Femur (tissue), 1 donor: ENCODE measurements at regions not wholly inside any gene's neighbourhood (a gene's known extent, or its start where the extent isn't known, plus 50 kb on each side); places are given as distances from the start of the nearest gene placed in this dataset.
"Not testable (repeated sequence)": the region's sequence is repeated elsewhere in the genome, so short reads cannot be mapped to it uniquely, and the experiment has no call there.

Experiments used
- DNase-seq: peaks from one replicate; pipeline ENCODE4 v3.0.0-alpha.2; 2017

DNA sequence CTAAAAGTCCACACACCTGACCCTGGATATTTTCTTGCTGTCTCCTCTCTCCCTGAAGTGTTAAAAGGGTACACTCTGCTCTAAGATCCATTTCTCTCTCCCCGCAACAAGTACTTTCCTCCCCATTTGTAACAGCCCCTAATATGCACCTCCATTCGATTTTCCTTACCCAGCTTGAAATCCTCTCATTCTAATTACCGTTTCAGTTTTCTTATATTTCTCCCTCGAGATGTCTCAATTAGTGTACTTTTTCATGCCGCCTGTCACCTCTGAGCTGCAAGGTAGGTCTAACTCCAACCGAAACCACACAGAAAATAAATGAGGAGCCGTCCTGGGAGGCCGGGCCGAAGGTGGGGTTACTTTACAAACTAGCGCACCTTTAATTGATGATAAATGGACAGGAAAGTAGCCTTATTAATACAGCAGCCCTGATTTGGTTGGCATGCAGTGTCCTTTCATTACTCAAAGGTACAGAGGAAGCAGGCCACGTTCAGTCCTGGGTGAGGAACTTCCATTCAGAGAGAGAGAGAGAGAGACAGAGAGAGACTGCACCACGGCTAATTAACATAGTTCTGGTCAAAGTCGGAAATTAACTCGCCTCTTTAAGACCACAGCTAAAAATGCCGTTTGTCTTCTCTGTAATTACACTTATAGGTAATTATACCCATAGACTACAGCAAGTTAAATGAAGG is 319.9 kb downstream of the ARRDC4 start:
- DNase-seq = no peak

DNA sequence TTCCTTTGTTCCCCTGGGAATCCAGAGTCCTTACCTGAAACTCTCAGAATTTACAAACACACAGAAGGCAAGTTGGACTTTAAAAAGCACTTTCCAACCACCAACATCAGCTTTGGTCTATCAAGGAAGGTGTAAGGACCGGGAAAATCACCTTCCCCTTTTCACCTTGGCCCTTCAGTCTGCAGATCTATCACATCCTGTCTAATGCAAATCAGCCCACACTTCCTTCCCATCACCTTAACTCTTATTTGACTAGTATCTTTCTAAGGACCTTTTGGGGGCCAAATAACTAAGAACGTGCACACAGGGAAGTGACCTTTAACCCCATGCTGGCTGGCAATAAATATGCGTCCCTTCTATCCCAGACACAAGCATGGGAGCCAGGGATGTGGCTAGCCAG is 320.6 kb downstream of the ARRDC4 start:
- DNase-seq = no peak

DNA sequence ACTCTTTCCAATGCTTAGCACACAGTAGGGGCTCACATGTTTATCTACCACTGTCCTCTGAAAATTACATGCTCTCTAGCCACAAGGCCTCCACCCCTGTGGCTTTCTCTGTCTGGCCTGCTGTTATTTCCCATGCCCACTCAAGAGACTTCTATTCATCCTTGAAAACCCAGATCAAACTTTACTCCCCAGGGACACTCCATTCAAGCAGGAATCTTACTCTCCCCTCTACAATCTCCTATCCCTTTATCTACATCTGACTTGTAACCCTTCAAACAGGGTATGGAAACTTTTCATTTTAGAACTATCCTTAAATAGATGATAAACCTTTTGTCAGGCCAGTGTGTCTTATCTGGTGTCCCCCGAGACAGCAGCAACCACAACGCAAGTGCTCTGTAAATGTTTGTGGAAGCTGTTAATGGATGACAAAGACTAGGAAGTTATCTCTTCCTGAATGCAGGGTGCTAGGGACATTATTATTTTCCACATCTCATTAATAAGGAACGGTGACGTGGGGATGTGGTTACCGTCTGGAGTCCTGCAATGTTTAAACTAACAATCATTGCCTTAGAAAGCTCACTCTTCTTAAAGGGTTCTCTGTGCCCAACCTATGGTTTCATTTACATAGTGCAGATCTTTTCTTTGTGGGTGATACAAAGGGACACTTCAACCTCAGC is 322.3 kb downstream of the ARRDC4 start:
- DNase-seq = no peak

DNA sequence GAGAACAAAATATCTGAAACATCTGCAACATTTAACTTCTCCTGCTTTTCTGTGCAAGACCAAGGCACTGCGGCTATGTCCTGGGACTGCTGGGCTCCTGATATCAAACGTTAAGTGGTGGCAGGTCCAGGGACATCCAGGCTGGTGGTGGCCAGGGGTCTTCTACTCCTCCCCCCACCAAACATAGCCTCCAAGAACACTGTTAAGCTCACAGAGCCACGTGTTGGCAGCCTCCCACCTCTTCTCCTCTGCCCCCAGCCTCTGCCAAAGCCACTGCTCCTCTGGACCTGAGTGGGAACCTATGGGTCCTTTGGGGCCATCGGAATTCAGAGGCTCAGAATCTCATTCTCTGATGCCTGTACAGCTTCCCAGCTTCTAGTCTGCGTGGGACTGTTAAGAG is 325.7 kb downstream of the ARRDC4 start:
- DNase-seq = no peak

DNA sequence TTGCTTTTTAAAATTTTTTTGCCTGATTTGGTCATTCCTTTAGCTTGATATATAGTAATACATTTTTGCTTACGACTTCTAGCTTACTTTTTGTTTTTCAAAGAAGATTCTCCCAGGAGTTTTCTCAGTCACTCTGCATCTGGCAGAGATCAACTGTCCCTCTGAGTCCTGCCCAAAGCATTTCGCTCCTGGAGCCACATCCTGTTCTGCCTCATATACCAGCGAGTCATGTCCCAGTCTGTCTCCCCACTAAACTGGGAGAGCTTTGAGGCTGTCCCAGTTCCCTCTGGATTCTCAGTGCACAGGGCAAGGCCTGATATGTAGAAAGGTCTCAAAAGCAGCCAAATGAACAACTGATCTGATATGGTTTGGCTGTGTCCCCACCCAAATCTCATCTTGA is 326.3 kb downstream of the ARRDC4 start:
- DNase-seq = no peak

DNA sequence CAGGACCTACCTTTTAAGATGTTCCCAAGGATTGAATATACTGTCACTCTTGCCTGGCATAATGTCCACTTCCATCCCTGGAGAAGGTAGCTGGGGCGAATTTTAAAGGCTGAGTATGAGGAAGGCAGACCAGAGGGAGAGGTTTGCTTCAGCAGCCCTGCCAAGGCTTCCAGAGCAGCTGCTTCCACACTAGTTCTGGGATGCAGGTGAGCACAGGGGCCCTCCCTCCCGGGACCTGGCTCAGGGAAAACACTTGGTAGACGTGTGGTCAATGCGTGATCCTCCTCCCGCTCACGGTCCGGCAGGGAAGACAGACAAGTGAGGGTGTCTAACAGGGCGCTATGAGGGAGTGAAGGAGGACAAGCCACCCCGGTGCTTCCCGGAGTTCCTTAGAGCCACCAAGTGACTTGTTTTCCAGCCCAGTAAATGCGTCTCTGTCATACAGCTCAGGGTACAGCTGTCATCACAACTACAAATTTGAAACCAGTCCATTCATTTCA is 327.6 kb downstream of the ARRDC4 start:
- no peak for DNase-seq

DNA sequence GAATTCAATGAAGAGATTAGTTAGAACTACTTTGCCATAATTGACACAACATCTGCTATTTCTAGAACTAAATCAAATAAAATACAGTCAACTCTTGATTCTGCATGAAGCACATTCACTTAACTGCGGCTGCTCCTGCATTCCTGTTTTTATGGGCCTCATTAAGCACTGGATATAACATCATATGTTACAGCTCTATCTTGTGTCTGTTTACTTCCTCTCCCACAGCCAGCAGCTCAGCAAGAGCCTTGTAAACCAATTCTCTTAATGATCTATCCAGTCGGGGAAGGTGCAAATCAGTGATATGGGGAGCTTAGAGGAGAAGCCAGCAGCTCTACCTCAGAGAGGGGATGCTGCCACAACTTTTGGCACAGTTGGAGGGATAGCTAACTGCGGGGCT is 329.2 kb downstream of the ARRDC4 start:
- DNase-seq = no peak

DNA sequence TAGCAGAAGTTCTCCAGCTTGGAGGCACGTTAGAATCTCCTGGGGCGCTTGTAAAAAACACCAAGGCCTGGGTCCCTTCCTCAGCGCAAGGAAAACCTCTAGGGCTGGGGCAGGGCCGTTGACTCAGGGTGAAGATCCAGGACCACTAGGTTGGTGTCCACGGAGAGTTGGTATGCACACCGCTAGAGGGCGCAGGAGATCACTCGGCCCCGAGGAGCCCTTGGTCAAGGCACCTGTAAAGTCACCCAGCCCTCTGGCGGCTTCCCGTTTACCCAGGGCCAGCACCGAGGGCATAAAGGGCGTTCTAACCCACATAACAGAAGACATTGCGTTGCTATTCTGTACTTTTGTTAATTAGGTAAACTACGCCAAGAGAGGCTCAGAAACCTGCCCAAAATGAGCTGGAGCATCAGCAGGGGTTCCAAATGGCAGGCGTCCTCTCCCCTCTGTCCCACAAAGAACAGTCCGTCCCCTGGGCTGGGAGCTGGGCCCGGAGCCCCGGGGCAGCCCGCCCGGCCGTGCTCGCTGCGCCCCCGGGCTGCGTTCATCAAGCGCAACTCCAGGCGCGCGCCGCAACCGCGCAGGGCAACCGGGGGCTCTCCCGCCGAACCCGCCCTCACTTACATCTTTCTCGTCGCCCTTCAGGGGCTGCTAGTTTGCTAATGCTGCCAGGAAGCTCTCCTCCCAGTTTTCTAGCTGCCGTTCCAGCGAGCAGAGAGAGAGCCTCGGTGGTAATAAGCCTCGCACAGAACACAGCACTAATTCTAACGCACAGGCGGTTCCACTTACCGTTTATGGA is 332.1 kb downstream of the ARRDC4 start:
- peak; percentile 29 for DNase-seq

DNA sequence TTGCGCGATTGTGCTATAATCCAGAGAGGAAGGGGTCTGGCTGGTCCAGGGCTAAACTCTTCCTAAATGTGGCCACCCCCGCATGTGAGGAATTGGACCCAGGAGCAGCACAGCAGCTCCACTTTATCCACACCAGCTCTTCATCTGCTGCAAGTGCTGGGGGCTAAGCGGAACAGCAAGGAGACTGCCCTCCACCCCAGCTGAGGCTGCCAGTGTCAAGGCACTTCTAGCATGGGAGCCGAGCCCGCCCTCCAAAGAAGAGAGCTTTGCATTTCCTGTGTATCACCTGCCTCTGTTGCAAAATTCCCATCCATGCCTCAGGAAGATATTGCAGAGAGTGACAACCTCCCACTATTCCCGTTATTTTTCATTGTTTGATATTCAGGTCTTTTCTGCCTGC is 333.6 kb downstream of the ARRDC4 start:
- no peak for DNase-seq

DNA sequence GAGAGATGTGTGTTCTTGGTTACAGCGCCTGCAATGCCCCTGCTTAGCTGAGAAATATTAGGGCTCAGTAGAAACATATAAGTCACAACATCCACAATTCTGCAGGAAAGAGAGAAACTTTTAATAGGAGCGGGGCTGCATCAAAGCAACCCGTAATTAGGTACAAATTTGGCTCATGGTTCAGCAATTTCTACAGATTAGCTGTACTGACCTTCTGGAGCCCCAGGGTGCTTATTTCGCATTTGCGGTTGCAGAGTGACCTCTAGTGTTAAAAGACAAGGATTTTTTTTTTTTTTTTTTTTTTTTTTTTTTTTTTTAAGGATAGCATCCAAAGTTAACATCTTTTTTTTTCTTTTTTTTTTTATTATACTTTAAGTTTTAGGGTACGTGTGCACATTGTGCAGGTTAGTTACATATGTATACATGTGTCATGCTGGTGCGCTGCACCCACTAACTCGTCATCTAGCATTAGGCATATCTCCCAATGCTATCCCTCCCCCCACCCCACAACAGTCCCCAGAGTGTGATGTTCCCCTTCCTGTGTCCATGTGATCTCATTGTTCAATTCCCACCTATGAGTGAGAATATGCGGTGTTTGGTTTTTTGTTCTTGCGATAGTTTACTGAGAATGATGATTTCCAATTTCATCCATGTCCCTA is 334.7 kb downstream of the ARRDC4 start:
- DNase-seq = not testable (repeated sequence)

DNA sequence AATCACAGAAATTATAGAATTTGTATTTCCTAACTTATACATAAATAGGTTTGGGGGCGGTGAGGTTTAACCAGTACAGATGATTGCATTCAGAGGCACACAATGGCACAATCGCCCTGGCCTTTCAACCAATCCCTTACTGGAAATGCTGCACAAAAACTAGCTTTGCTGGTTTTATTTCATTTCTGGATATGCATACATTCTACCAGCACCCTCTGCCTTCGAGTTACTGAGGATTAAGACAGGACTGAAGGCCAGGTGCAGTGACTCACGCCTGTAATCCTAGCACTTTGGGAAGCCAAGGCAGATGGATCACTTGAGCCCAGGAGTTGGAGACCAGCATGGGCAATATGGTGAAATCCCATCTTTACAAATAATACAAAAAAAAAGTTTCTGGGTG is 336.1 kb downstream of the ARRDC4 start:
- no peak for DNase-seq

DNA sequence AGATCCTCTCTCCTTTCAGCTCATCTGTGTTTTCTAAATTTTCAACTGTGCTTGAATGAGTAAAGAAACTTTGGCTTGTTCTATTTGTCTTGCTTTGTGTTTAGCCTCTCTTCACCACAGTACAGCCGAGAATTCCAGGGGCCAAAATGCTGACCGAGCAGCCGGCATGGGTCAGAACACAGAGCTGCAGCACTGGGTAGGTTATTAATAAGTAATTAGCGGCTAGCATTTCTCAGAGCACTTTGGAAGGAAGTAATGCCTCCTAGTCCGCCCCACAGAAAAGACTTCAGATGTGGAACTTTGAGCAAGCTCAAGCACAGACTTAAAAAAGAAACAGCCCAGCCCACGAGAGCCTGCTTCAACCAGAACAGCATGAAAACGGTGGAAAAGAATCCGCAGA is 343.9 kb downstream of the ARRDC4 start:
- DNase-seq = no peak

DNA sequence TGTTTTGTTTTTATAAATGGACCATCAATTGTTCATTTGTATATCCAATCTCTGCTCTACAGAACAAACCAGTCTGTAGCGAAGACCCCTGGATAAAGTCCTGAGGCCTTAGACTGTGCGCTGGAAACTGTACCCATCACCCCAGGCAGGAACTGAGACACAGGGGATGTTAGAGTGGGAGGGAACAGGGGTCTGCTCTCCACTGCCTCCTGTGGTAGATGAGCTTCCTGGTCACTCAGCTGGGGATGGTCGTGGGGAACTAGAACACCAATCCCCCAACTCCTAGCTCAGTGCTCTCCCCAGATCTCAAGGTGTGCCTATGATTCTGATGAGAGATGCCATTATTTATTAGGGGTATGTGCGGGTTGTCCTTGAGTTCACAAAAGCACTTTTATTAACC is 340.2 kb upstream of the IGF1R start:
- no peak for DNase-seq

DNA sequence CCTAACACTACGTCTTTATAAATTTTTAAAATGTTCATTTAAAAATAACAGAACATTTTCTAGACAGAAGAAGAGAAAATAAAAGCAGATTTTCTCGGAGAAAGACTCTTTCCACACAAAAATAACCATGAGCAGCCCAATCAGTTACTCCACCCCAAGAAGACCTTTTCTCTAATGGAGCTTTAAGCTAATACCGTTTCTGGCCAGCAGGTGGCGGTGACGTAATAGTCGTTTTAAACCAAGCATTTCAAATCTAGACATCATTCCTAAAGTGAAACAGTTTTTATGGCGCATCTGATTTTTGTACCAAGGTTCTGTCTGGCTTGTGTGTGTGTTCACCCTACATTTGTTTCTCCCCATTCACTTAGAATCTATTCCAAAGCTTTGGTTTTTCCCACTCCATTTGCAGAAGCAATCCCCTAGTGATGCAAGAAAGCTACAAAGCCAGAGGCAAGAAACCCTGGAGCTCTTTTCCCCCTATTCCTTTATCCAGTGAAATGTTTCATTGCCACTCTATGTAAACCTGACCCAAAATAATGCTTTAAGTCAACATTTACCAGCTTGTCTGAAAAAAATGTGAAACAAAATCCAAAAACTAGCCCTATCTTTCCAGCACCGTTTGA is 336.7 kb upstream of the IGF1R start:
- DNase-seq = peak; percentile 86

DNA sequence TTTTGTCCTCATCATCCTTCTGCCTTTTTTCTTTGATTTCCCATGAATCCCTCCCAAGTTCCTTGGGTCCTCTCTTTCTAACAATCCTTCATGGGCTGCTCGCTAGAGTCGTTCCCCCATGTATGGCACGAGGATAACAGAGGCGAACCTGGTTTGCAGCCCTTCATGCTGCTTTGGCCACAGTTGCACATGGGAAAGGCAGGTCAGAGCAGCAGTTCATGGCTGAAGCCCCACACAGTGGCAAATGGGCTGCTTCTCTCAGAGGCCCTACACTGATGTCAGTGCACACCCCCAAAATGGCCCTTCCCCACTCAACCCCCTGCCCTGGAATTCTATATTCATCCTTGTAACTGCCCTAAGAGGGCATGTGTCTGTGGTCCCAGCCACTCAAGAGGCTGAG is 335.4 kb upstream of the IGF1R start:
- DNase-seq = no peak

DNA sequence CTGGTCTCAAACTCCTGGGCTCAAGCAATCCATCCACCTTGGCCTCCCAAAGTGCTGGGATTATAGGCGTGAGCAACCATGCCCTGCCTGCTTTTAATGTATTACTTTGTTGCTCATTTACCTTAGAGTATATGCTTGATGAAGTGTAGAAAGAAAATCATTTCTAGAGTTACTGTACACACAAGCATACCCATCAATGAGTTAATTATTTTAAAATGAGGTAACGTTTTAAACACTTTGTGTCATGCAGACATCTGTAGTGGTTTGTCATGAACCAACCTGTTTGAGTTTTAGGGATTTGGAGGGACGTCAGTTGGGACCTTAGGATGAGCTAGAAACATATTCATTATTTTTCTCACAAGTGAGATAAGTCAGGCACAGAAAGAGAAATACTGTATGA is 332.4 kb upstream of the IGF1R start:
- DNase-seq = no peak

DNA sequence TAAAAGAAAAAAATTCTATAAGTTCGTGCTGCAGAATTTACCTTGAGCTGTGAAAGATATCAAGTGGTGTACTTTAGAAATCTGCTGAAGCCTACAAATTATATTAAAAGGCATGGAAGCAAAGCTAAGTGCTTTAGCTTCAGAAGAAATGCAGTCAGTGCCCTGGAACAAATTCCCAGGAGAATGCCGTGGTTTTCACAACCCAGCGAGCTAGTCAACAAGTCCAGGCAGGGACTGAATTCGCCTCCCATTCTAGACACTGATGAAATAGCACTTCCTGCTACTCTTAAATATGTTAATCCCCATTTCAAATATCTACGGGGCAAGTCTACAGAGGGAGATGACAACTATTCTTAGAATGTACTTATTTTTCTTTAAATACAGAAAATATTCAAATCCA is 326.4 kb upstream of the IGF1R start:
- DNase-seq = no peak

DNA sequence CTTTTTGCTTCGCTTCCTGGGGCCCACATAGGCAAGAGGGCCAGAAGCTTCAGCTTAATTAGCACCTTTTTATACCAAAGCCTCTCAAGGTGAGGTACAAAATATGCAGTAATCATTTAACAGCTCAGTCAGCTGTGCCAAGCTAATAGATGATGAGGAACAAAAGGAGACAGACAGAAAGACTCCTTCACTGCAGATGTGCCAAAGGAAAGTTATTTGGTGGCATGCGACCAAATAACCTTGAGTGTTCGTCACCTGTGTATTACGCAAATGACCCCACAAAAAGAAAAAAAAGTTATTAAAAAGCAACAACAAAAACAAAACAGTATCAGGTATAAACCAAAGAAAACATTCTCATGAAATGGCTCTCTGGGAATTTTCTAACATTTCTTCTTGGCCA is 325.8 kb upstream of the IGF1R start:
- no peak for DNase-seq

DNA sequence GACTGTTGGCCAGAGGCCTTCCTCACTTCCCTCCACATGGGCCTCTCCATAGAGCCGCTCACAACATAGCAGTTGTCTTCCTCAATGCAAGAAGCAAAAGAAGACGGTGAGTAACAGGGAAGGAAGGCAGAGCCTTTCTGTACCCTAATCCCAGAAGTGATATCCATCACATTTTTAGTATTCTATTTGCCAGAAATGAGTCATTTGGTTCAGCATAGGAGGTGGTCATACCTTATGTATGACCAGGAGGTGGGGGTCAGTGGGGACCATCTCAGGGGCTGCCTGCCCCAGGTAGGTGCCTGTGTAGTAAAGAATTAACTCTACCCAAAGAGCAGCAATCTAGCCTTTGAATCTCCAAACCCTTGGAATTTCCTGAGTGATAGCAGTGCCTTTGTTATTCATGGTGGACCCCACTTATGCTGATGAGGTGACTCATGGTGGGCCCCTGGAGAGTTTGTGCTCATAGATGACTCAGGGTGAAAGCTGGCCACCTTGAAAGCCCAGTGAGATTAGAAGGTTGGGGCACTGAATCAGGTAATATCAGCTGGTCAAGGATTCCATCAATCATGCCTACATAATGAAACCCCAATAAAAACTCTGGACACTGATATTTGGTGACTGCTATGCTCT is 323.9 kb upstream of the IGF1R start:
- DNase-seq = no peak

DNA sequence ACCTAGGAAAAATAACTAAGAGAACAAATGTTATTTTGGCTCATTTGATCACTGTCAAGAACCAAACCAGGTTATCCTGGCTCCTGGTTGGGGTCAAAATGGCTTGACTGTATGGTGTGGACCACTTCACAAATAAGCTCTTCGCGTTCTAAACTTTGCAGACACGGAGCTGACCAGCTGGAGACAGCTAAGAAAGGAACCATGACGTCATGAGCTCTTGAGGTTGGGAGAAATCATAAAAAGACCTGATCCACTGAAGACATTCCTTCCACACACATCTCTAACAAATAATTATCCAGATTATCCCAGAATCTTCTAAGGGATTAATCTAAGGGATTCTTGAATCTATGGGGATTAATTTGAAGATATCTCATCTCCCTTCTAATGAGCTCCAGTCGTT is 321.5 kb upstream of the IGF1R start:
- no peak for DNase-seq

DNA sequence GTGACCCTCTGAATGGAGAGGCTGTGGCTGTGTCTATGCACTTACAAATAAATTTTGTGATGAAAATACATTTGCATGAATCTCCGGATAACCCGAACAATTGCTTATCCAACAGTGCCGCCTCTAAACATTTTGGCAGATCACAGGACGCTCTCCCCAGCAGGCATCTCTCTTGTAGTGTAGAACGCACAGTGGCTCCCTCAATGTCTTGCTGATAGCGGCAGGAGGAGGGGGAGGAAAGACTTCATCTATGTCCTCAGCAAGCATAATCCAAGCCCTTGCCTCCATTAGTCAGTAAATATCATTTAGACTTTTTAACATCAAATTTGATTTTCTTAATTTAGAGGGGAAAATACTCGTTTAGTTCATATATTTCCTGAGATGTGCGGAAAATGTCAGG is 318.1 kb upstream of the IGF1R start:
- no peak for DNase-seq

DNA sequence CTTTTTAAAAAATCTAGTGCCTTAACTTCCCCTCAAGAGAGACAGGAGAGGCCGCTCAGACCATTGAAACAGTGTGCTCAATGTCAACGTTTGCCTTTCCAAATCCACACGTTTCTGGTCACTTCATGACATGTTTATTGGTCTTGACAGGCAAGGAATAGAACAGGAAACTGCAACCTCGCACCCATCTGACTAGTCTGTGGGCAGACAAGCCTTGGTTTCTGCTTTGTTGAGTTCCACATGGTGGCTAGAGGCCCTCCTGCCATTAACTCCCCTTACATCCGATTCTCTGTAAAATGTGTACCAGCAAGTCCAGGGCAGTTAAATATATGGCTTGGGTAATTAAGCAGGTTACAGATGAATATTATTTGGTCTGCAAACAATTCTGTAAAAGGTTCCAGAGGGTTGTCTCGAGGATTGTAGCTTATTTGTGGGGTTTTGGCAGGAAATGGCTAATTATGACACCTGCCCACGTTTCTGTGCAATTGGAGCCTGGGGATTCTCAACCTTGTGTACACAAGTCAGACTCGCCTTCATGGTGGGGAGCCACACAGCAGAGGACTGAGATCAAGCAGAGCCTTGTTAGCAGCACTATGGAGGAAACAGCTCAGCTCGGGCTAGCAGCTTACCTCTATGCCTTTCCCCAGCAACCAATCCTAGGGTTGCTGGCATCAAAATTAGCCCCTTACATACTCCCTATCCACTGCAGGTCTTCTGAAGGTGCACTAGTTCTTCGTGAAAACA is 317.5 kb upstream of the IGF1R start:
- DNase-seq = no peak
